Dendritic cell treated with granulocyte-macrophage colony-stimulating factor and Interleukin-4, amounts not matched to agents 40 ng/mL and 50 ng/mL, for 4 days (primary cell): ENCODE measurements at regions not wholly inside any gene's neighbourhood (a gene's known extent, or its start where the extent isn't known, plus 50 kb on each side); places are given as distances from the start of the nearest gene placed in this dataset.

Experiments used
- H3K27ac Mint-ChIP-seq: one replicate; pipeline ENCODE4 v1.8.0; 2022; ENCODE audit warnings: mild to moderate bottlenecking, mixed read lengths
- H3K27me3 Mint-ChIP-seq: one replicate; pipeline ENCODE4 v1.8.0; 2022; ENCODE audit warnings: mild to moderate bottlenecking, mixed read lengths
- H3K36me3 Mint-ChIP-seq: one replicate; pipeline ENCODE4 v1.8.0; 2022; ENCODE audit warnings: low read depth, mixed read lengths
- H3K4me1 Mint-ChIP-seq: one replicate; pipeline ENCODE4 v1.8.0; 2022; ENCODE audit warnings: low read depth, mixed read lengths
- H3K4me3 Mint-ChIP-seq: one replicate; pipeline ENCODE4 v1.8.0; 2022; ENCODE audit warnings: mild to moderate bottlenecking, moderate library complexity, mixed read lengths
- H3K9me3 Mint-ChIP-seq: one replicate; pipeline ENCODE4 v1.8.0; 2022; ENCODE audit warnings: mixed read lengths
- intact Hi-C: fragments of 100-400 bp; cut with micrococcal nuclease; formaldehyde crosslinking; loops from one replicate; pipeline ENCODE4 v1.15.0; 2022

- Mint-ChIP-seq H3K9me3 (no peaks in the 10 kb centered on the region), H3K4me3 (no peak overlapping the region), H3K27ac (no peak overlapping the region), H3K27me3 (peaks cover 11% of the 10 kb centered on the region), H3K4me1 (peaks cover 2% of the 10 kb centered on the region), H3K36me3 (no peaks in the 10 kb centered on the region)
- intact Hi-C loops, result no loop called here
Measured at GRCh38 chr6:166770216-166771116, 143.4 kb upstream of the RPS6KA2 start.

DNA sequence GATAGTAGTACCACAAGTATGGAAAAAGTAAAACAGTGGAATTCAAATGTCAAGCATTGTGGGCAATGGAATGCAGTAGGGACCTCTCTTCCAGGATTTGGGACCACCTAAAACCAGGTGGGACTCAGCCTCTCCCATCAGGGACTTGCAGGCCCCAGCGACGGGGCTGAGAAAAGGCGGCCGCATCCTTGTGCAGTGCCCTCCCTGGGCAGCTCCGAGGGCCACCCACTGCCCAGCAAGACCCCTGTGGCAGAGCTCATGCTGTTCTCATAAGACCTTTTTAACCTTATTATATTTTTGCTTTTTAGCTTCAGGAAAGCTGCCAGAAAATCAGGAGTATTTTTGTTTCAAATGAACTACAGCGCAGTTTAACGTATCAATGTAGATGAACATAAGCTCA is 142.6 kb upstream of the RPS6KA2 start:
- intact Hi-C loops, result no loop called here
- H3K27me3 Mint-ChIP-seq, result peaks cover 9% of the 10 kb centered on the region
- H3K36me3 Mint-ChIP-seq, result no peaks in the 10 kb centered on the region
- no peaks in the 10 kb centered on the region for H3K9me3 Mint-ChIP-seq
- no peak overlapping the region for H3K27ac Mint-ChIP-seq
- no peak overlapping the region for H3K4me3 Mint-ChIP-seq
- no peaks in the 10 kb centered on the region for H3K4me1 Mint-ChIP-seq

DNA sequence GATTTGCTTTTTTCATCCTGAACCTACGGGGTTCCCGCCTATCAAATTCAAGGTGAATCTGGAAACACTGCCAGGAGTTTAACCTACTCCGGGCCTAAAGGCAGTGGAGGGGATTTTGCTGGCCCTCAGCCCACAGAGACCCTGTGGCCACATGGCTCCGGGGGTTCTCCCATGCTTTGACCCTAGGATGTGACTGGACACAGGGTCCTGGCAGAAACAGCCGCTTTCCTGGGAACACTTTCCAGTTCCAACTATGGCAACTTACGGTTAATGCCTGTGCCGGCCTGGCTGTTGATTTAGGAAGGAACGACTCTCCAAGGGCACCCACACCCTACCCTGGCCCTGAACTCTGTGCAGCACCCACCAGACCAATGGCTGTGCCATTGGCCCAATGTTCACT is 141.7 kb upstream of the RPS6KA2 start:
- Mint-ChIP-seq H3K27me3 (peaks cover 9% of the 10 kb centered on the region), H3K4me3 (no peak overlapping the region), H3K4me1 (no peaks in the 10 kb centered on the region), H3K9me3 (no peaks in the 10 kb centered on the region), H3K27ac (no peak overlapping the region), H3K36me3 (no peaks in the 10 kb centered on the region)
- intact Hi-C loops, result no loop called here

DNA sequence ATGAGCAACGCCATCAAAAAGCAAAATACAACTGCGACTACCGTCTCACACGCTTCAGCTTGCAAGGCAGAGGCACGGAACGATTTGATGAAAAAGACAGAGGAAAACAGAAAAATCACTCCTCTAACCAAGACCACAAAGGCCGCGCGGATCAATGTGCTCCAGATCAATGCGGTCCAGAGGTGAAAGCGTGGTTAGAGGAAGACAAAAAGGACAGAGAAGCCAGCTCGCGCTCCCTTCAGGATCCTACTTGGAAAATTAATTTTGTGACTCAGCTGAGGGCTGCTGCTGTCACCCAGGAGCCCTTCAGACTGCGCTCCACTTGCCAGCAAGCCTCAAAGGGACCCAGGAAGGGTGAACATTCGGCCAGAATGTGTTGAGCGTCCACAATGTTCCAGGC is 140.2 kb upstream of the RPS6KA2 start:
- intact Hi-C loops, result no loop called here
- no peak overlapping the region for H3K4me3 Mint-ChIP-seq
- no peaks in the 10 kb centered on the region for H3K9me3 Mint-ChIP-seq
- H3K36me3 Mint-ChIP-seq, result no peaks in the 10 kb centered on the region
- peaks cover 4% of the 10 kb centered on the region for H3K27me3 Mint-ChIP-seq
- no peaks in the 10 kb centered on the region for H3K4me1 Mint-ChIP-seq
- H3K27ac Mint-ChIP-seq, result no peak overlapping the region

DNA sequence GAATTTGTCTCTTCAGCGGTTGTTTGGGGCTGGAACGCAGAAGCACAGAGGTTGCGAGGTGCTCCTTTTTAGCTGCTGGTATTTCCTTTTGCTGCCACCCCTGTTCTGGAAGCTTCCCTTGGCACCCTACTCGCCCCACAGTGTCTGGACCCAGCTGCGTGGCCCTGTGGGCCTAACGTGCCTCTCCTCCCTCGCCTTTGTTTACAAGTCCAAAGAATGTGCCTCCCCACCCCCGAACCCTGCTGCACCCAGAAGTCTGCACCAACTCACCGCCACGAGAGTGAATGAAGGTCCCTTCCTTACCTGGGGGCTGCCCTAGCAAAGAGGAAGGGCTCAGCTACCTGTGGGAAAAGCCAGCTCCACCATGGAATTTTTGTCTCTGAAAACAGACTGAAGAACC is 139.7 kb upstream of the RPS6KA2 start:
- Mint-ChIP-seq H3K27ac (no peak overlapping the region), H3K36me3 (no peaks in the 10 kb centered on the region), H3K9me3 (no peaks in the 10 kb centered on the region), H3K4me1 (no peaks in the 10 kb centered on the region), H3K27me3 (peaks cover 4% of the 10 kb centered on the region), H3K4me3 (no peak overlapping the region)
- intact Hi-C loops, result no loop called here

- Mint-ChIP-seq H3K27ac (no peak overlapping the region), H3K9me3 (no peaks in the 10 kb centered on the region), H3K4me1 (no peaks in the 10 kb centered on the region), H3K27me3 (peaks cover under 1% of the 10 kb centered on the region), H3K36me3 (no peaks in the 10 kb centered on the region), H3K4me3 (no peak overlapping the region)
- intact Hi-C loops, result no loop called here
Measured at GRCh38 chr6:166765234-166765541, 138.1 kb upstream of the RPS6KA2 start.

- no peaks in the 10 kb centered on the region for H3K4me1 Mint-ChIP-seq
- no peak overlapping the region for H3K4me3 Mint-ChIP-seq
- no peaks in the 10 kb centered on the region for H3K36me3 Mint-ChIP-seq
- no peak overlapping the region for H3K27ac Mint-ChIP-seq
- no peaks in the 10 kb centered on the region for H3K27me3 Mint-ChIP-seq
- intact Hi-C loops, result no loop called here
- H3K9me3 Mint-ChIP-seq, result no peaks in the 10 kb centered on the region
Measured at GRCh38 chr6:166764473-166765233, 137.6 kb upstream of the RPS6KA2 start.

DNA sequence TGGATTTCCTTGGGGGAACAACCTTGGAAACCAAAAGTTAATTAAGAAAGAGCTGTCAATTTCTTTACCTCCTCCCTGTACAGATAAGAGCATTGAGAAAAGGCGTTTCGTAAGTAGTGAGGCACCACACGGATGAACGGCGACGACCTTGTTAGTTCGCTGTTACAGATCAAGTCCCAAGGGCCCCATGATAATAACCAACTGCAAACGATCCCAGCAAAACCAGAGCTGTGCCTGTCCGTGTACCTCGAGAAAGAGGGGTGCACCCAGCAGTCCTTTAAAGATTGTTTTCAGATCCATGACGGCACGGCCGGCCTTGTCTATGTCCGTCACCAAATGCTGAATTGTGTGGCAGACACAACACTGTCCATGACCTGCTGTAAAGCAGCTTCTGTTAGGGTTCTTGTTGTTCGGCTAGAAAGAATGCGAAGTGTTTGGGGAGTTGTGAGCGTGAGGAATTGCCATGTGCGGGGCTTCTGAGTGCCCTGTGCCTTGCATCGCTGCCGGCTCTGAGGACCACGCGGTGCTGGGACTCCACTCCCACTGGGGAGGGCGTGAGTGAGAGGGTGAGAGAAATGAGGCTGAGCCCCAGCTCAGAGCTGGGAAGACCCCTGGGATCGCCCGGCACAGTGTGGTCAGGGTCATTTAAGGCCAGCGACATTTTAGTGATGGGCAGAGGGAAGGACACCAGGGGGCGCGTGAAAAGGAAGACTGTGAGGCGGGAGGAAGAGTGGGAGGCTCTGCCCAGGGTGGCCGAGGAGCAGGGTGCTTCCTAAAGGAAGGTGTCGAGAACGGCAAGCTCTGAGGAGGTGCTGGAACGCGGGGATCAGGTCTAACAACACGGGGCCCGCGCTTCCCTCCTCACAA is 136.8 kb upstream of the RPS6KA2 start:
- intact Hi-C loops, result no loop called here
- no peak overlapping the region for H3K4me3 Mint-ChIP-seq
- H3K4me1 Mint-ChIP-seq, result no peaks in the 10 kb centered on the region
- no peak overlapping the region for H3K27ac Mint-ChIP-seq
- H3K36me3 Mint-ChIP-seq, result no peaks in the 10 kb centered on the region
- H3K9me3 Mint-ChIP-seq, result no peaks in the 10 kb centered on the region
- no peaks in the 10 kb centered on the region for H3K27me3 Mint-ChIP-seq

DNA sequence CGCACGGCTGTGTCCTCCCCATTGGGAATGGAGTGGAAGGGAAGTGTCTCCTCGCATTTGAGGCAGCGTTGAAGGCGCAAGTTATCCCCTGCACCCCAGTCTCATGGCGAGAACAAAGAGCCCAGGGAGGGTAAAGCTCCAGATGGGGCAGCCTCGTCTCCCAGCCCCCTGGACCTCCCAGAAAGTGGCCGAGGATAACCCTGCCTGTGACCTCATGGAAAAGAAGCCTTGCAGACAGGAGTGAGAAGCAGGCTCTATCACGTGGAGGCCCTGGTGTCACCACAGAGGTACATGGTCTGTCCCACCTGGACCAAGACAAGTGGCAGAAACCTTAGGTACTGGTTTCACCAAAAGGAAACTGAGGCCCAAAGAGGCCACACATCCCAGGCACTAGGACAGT is 134.8 kb upstream of the RPS6KA2 start:
- Mint-ChIP-seq H3K9me3 (no peaks in the 10 kb centered on the region), H3K27me3 (peaks cover 15% of the 10 kb centered on the region), H3K4me3 (no peak overlapping the region), H3K36me3 (no peaks in the 10 kb centered on the region), H3K4me1 (no peaks in the 10 kb centered on the region), H3K27ac (no peak overlapping the region)
- intact Hi-C loops, result no loop called here

- peaks cover 15% of the 10 kb centered on the region for H3K27me3 Mint-ChIP-seq
- no peaks in the 10 kb centered on the region for H3K4me1 Mint-ChIP-seq
- intact Hi-C loops, result no loop called here
- no peak overlapping the region for H3K4me3 Mint-ChIP-seq
- no peak overlapping the region for H3K27ac Mint-ChIP-seq
- no peaks in the 10 kb centered on the region for H3K36me3 Mint-ChIP-seq
- H3K9me3 Mint-ChIP-seq, result no peaks in the 10 kb centered on the region
Measured at GRCh38 chr6:166760288-166760687, 133.2 kb upstream of the RPS6KA2 start.

GRCh38 chr6:166758136-166758704 is 131.2 kb upstream of the RPS6KA2 start:
- no peak overlapping the region for H3K4me3 Mint-ChIP-seq
- H3K27me3 Mint-ChIP-seq, result peaks cover 16% of the 10 kb centered on the region
- no peaks in the 10 kb centered on the region for H3K4me1 Mint-ChIP-seq
- H3K36me3 Mint-ChIP-seq, result no peaks in the 10 kb centered on the region
- intact Hi-C loops, result no loop called here
- H3K27ac Mint-ChIP-seq, result no peak overlapping the region
- H3K9me3 Mint-ChIP-seq, result no peaks in the 10 kb centered on the region

DNA sequence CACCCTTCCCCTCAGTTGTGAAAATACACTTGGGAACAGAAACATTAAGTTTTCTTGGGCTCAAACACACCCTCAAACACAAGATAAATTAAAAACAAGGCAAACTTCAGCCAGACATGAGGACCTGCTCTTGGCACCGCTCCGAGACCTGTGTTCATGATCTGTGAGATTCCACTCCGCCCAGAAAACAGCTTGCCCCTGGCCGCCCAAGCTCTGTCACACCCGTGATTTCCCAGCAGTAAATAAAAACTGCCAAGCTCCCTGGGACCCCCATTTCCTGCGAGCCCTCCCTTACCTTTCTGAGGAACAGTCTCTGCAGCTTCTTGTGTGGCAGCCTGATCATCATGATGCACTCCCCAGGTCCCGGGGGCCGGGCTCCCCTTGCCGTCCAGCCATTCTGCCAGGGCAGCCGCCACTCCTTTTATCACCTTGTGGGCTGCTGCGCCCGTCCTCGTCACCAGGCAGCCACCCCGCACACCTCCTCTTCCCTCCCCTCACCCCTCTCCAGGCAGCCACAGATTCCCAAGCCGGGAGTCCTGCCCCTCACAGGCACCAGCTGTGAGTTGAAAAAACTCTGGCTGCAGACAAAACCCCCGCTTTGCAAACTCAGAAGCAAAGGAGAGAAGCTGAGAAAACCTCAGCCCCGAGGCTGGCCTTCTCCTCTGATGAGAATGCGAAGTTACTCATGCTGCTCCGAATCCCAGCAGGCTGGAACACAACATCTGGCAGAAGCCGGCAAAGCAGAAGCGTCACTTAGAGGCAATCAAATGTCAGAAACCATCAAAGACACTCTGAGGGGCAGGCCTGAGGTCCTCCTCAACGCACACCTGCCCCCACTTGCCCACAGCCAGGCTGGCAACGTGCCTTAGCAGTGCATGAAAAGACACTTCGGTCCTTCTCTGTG is 130.4 kb upstream of the RPS6KA2 start:
- Mint-ChIP-seq H3K36me3 (no peaks in the 10 kb centered on the region), H3K27me3 (peaks cover 16% of the 10 kb centered on the region), H3K4me3 (no peak overlapping the region), H3K4me1 (no peaks in the 10 kb centered on the region), H3K27ac (no peak overlapping the region), H3K9me3 (no peaks in the 10 kb centered on the region)
- intact Hi-C loops, result no loop called here
